HG03460 (cell line): ENCODE measurements at regions not wholly inside any gene's neighbourhood (a gene's known extent, or its start where the extent isn't known, plus 50 kb on each side); places are given as distances from the start of the nearest gene placed in this dataset.
"Not testable (repeated sequence)": the region's sequence is repeated elsewhere in the genome, so short reads cannot be mapped to it uniquely, and the experiment has no call there.

Experiments
- ATAC-seq: cut with Tn5 transposase; IDR thresholded peaks from one replicate; pipeline ENCODE4 v1.9.1; 2021; ENCODE audit not compliant: unreplicated experiment

GRCh38 chr17:36842231-36842819 is 95.0 kb upstream of the LHX1 start:
- no peak for ATAC-seq

- ATAC-seq, result no peak
These were observed 94.2 kb upstream of the LHX1 start for GRCh38 chr17:36842963-36843558.

DNA sequence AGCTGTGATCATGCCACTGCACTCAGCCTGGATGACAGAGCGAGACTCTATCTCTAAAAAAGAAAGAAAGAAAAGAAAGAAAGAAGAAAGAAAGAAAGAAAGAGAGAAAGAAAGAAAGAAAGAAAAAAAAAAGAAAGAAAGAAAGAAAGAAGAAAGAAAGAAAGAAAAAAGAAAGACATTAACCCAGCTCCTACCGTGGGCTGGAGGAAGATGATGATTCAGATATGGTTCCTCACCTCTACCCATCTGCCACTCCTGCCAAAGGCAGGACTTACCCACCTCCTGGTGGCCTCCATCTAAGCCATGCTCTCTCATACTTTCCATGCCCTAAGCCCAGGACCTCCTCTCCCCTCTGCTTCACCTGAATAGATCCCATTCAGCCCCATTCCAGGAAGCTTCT is 93.3 kb upstream of the LHX1 start:
- ATAC-seq, result no peak

DNA sequence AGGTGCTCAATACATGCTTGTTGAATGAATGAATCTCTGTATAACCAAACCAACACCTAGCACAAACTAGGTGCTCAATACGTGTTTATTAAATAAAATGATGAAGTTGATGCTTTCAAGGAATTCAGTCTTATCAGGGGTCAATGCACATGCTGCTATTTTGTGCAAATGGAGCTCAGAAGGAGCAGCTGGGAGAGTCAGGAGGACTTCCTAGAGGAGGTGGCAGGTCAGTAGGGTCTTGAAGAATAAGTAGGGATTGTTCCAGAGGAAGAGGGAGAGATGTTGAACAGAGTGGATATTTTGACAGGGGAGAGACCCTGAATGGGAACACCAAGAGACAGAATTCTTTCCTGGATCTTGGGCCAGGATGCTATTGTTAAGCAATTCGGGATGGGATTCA is 92.7 kb upstream of the LHX1 start:
- no peak for ATAC-seq

GRCh38 chr17:36845916-36846315 is 91.4 kb upstream of the LHX1 start:
- no peak for ATAC-seq

- ATAC-seq, result no peak
These were observed 90.6 kb upstream of the LHX1 start for GRCh38 chr17:36846410-36847292.

DNA sequence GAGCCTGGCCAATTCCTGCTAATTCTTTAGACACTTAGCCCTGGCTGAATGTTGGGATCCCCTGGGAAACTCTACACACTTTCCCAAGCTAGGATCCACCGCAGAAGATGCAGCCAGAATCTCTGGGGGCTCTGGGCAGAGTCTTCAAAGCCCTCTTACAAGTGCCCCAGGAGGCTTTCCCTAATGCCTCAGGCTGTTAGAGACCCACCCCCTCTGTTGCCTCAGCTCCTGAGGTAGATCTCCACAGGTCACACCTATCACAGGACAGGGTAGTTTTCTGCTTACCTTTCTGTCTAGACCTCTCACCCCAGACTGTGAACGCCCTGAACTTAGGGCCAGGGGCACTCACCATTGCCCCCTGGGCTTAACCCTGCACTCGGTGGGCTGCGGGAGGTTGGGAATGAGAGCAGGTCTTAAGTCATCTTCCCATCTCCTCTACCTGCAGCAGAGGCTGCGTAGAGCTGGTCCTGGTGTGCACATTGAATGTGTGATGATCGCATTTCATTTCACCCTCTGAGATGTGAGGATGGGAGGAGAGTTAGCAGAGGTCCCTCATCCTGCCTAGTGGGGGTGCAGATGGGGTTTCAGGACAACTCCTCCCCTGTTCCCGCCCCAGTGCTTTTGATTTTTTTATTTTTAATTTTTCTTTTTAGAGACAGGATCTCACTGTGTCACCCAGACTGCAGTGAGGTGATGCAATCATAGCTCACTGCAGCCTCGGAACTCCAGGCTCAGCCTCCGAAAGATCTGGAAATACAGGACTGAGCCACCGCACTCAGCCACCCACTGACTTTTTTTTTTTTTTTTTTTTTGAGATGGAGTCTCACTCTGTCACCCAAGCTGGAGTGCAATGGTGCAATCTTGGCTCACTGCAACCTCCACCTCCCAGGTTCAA is 89.0 kb upstream of the LHX1 start:
- ATAC-seq, result no peak

DNA sequence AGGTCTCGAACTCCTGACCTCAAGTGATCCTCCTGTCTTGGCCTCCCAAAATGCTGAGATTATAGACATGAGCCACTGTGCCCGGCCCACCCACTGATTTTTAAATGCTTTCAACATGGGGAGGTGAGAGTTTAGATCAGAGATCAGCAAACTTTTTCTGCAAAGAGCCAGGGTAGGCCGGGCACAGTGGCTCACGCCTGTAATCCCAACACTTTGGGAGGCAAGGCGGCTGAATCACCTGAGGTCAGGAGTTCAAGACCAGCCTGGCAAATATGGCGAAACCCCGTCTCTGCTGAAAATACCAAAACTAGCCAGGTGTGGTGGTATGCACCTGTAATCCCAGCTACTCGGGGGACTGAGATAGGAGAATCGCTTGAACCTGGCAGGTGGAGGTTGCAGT is 88.3 kb upstream of the LHX1 start:
- not testable (repeated sequence) for ATAC-seq

- ATAC-seq, result no peak
These were observed 87.4 kb upstream of the LHX1 start for GRCh38 chr17:36849871-36850348.

DNA sequence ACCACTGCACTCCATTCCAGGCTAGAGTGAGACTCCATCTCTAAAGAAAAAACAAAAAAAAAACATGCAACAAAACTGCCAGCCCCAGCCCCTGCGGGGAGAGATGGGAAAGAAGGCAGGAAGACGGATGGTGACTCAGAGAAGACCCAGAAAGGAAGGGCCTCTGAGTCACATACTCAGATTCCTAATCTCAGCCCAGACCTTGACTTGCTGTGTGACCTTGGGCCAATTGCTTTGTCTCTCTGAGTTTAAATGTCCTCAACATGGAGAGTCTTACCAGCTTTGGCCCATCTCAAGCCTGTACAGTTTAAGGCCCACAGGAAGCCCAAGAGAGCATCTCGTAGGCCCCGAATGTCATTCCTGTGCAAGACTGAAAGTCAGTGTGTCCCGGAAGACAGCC is 86.5 kb upstream of the LHX1 start:
- ATAC-seq, result no peak

DNA sequence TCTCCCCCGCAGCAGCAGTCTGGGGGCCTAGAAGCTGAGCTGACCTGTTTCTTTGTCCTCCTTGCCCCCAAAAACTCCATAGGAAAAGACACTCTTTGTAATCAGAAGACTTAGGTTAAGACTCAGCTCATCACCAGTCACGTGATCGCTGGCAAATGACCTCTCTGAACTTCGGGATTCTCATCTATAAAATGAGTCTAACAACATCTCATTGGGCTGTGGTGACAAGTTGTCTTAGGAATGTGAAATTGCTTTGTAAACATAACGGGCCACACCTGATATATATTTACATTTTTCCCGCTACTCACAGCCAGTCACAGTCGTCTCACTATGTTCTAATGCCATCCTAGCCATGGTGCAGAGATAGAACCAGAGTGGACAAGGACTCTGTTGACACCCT is 86.0 kb upstream of the LHX1 start:
- ATAC-seq, result no peak

DNA sequence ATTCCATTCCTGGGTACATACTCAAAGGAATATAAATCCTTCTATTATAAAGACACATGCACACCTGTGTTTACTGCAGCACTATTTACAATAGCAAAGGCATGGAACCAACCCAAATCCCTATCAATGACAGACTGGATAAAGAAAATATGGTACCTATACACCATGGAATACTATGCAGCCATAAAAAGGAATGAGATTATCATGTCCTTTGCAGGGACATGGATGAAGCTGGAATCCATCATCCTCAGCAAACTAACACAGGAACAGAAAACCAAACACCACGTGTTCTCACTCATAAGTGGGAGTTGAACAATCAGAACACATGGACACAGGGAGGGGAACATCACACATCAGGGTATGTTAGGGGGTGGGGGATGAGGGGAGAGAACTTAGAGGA is 84.8 kb upstream of the LHX1 start:
- ATAC-seq, result not testable (repeated sequence)

DNA sequence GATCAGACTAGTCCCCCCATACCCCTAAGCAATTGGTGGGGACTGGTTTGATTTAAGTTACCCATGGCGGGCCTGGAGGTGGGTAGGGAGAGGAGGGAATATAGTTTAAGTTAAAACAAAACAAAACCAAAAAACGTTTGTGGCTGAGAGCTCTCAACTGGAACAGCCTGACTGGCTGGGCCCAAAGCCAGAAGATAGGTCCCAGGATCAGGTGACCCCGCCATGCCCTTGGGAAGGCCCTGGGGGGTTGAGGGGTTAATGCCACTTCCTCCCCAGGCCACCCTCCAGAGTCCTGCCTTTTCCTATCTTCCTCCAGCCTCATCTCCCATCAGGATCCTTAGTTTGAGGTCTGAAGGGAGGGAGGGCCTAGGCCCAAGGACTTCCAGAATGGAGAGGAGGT is 82.3 kb upstream of the LHX1 start:
- no peak for ATAC-seq

DNA sequence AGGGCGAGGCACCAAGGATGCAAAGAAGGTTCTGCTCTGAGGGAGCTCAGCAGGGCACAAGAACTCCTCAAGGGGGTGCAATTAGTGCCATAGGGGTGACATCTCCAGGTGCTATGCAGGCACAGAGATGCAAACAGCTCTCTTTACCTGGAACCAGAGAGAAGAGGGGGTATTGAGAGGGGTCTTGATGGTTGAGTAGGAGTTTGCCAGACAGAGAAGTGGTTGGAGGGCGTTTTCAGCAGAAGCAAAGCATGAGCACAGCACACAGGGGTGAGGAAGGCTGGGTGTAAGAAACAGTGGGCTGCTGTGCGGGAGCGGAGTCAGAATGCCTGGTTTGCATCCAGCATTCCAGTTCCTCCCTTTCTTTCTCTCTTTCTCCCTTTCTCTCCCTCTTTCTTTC is 81.8 kb upstream of the LHX1 start:
- no peak for ATAC-seq

GRCh38 chr17:36856222-36856621 is 81.1 kb upstream of the LHX1 start:
- no peak for ATAC-seq

GRCh38 chr17:36856903-36857381 is 80.3 kb upstream of the LHX1 start:
- no peak for ATAC-seq

DNA sequence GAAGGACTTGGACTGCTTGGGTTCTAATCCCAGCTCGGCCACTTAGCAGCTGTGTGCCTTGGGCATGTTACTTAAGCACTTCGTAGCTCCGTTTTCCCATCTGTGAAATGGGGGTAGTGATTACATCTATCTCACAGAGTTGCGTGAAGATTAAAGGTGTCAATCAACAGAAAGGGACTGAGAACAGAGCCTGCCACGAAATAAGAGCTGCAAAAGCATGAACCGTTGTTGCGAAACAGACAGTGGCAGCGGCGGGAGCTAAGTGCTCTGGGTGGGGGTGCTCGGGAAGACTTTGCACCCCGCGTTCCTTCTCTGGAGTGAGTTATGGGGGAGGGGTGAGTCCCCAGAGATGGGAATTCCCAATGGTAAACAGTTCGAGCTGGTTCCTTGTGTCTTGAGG is 79.6 kb upstream of the LHX1 start:
- ATAC-seq, result no peak

- no peak for ATAC-seq
These were observed 78.9 kb upstream of the LHX1 start for GRCh38 chr17:36858119-36859002.

- ATAC-seq, result no peak
These were observed 78.3 kb upstream of the LHX1 start for GRCh38 chr17:36859003-36859300.

DNA sequence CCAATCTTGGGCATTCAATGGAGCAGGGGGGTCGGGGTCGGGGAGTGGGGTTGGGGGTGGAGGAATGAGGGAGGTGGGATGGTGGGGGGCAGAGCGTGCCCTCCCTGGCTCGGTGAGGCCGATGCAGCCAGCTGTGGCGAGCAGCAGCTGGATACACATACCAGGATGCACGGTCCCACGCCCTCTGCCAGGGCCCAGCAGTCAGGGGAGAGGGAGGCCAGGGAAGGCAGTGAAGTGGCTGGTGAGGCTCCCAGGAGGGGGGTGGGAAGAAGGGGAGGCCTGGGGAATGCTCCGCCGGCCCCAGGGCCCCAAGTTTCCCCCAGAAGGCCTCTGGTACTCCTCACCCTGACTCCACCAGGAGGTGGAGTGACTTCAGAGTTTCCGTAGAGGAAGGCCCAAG is 77.6 kb upstream of the LHX1 start:
- no peak for ATAC-seq
